HG03064 (cell line): ENCODE measurements at regions not wholly inside any gene's neighbourhood (a gene's known extent, or its start where the extent isn't known, plus 50 kb on each side); places are given as distances from the start of the nearest gene placed in this dataset.

Source experiments
- ATAC-seq: cut with Tn5 transposase; IDR thresholded peaks from one replicate; pipeline ENCODE4 v1.9.1; 2021; ENCODE audit warnings: low read depth; ENCODE audit not compliant: unreplicated experiment

- no peak for ATAC-seq
Measured at GRCh38 chr1:218809061-218809460, 364.6 kb upstream of the LYPLAL1 start.

- no peak for ATAC-seq
Measured at GRCh38 chr1:218809625-218810024, 364.1 kb upstream of the LYPLAL1 start.

GRCh38 chr1:218810306-218810705 lies 363.4 kb upstream of the LYPLAL1 start:
- no peak for ATAC-seq

GRCh38 chr1:218811497-218811896 lies 362.2 kb upstream of the LYPLAL1 start:
- ATAC-seq = no peak

DNA sequence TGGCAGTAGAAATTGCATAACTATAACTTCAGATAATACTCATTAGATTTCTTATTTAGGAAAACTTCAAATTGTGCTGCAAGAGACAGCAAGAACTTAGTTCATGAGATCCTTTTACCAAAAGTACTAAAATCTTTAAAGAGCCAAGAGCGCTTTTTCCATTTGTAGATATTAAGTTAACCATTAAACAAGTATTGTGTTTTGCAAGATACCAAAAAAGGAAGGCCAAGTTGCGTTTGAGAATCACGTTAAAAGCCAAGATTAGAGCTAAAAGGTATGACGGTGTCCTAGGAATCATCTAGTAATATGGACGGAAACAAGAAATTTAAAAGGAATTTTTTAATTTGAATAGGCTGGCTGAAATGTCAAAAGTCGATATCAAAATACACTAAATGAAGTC lies 361.3 kb upstream of the LYPLAL1 start:
- no peak for ATAC-seq

- ATAC-seq = no peak
Measured at GRCh38 chr1:218813237-218813636, 360.4 kb upstream of the LYPLAL1 start.

DNA sequence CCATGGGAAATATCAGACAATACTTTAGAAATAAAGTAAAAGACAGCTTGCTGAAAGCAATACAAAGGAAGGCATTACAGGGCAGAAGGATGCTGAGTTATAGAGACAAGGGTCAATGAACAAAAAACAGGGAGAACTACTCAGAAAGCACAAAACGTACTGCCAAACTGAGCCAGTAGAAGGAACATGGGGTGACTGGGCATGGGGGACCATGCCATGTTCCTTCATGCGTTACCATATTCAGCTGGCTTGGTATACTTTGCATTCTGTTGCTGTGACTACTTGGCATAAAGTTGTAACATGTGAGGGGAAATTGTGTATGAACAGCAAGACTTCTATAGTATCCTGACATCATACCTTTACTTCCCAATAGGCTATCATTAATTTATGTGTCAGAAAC lies 358.6 kb upstream of the LYPLAL1 start:
- ATAC-seq = no peak

DNA sequence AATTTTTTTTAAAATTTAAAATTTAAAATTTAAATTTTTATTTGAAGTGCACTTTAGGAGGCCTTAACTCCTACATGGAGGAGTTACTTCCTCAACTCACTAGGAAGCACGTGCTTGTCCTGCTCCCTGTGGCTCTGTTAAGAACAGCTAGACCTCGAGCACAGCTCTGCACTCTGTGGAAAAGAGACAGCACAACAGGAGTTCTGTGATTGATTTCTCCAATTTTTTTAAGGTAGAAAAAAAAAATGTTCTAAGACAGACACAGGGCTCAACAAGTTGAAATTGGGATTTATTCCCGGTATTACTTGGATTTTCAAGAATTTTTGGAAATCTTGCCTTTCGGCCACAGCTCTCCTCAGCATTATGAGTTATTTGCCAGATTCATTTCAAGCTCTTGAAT lies 356.6 kb upstream of the LYPLAL1 start:
- no peak for ATAC-seq

DNA sequence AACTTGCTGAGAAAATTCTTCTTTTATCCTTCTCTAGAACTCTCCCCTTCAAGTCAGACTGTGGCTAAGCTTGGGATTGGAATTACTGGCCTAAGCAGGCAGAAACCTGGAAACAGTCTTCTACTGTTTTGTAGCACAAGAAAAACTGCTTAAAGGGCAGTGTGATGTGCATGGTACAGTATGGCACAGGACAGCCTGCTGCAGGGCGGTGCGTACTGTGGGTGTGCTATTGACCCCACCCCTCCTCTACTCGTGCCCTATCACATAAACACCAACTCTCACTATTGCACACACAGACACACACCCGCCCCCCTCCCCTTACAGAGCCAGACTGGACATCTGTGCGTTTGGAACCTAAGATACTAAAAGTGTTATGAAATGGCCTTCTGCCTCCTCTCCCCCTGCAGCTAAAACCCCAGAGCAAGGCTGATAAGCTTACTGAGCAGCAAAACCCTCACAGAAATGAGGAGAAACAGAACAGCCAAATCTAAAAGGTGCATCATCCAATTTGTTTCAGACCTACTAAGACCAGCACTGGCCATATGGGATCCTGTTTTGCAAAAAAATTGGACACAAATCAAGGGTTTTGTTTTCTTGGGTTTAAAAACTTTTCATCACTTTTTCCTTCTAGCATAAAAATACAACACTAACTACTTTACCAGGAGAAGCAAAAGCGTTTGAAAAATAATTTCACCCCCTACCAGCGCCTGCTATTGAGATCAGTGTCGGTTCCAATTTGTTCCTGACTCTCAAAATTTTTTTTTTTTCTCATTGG lies 355.8 kb upstream of the LYPLAL1 start:
- ATAC-seq = no peak

DNA sequence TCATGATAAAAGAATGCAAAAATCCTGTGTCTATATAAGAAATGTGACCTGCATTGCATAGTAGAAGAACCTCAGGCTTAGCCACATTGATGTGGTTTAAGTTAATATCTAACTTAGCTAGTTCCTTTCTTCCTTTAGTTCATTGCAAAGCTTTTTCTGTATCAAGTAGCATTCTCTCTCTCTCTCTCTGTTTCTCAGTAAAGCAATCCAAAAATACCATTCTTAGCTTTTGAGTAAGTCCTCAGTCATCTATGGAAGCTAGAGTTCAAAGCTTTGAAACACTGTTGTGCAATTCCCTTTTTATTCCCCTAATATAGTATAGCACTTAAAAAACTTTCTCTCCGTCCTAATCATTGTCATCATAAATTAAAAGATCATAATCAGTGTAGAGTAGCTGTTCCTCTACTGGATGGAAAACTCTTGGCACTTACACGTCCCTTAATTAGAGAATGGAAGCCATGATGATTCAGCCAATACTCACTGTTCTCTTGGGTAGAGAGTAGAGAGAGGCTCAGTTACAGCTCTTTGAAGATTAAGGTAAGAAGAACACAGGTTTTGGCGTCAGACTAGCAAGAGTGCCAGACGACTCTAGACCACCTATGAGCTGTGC lies 350.3 kb upstream of the LYPLAL1 start:
- no peak for ATAC-seq

GRCh38 chr1:218827486-218827885 lies 346.2 kb upstream of the LYPLAL1 start:
- no peak for ATAC-seq

GRCh38 chr1:218828125-218828650 lies 345.5 kb upstream of the LYPLAL1 start:
- no peak for ATAC-seq

GRCh38 chr1:218829097-218829496 lies 344.6 kb upstream of the LYPLAL1 start:
- ATAC-seq = no peak

- ATAC-seq = no peak
Measured at GRCh38 chr1:218835609-218836008, 338.1 kb upstream of the LYPLAL1 start.

DNA sequence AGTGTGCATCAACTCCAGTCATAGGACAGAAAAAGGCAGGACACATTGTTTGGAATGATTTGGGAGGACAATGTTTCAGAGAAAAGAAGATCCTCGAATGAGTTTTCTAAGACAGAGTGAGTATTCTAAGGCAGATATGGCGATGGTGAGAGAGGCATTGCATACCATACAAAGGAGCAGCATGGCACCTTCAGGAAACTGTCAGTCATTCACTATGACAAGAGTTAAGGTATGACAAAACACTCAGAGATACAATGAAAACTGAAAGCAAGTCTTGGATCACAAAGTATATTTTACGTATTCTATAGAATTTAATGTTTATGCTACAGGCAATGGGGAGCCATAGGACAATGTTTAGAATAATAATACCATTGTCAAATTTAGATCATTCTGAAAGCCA lies 337.4 kb upstream of the LYPLAL1 start:
- ATAC-seq = no peak

- ATAC-seq = no peak
Measured at GRCh38 chr1:218837051-218837450, 336.6 kb upstream of the LYPLAL1 start.

GRCh38 chr1:218845589-218845988 lies 328.1 kb upstream of the LYPLAL1 start:
- ATAC-seq = no peak

GRCh38 chr1:218846181-218846580 lies 327.5 kb upstream of the LYPLAL1 start:
- ATAC-seq = no peak

- no peak for ATAC-seq
Measured at GRCh38 chr1:218847089-218847768, 326.4 kb upstream of the LYPLAL1 start.

GRCh38 chr1:218848009-218848408 lies 325.7 kb upstream of the LYPLAL1 start:
- no peak for ATAC-seq

DNA sequence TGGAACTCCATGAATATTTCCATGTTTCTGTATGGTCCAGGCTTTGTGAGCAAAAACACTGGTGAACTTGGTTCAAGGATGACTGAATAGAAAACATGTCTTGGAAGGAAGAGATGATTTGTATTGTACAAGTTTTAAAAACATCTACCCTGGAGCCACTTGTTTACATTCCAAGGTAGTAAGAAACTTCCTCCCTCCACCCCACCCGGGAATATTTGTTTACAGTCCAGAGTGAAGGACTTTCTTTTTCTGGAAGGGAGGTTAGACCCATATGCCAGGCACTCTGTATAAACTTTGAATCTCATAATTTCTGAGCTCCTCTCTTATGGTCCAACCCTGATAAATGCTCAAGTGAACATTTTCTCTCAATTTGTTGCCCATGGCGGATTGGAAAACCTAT lies 323.3 kb upstream of the LYPLAL1 start:
- no peak for ATAC-seq

- ATAC-seq = no peak
Measured at GRCh38 chr1:218851586-218851985, 322.1 kb upstream of the LYPLAL1 start.
